Vagina (tissue), 2 donors: ENCODE measurements at regions not wholly inside any gene's neighbourhood (a gene's known extent, or its start where the extent isn't known, plus 50 kb on each side); places are given as distances from the start of the nearest gene placed in this dataset.

Experiments
- DNase-seq, 2 donors: peaks; one replicate each; pipeline ENCODE4 v3.0.0-alpha.2; 2017; ENCODE audit errors: extremely low spot score in 2 of 2
- H3K27ac ChIP-seq: fragments of 200-600 bp; sonication (generic); one replicate; pipeline ENCODE4 v1.5.1; 2019
- H3K27me3 ChIP-seq: fragments of 200-600 bp; sonication (generic); one replicate; pipeline ENCODE4 v1.5.1; 2019
- H3K36me3 ChIP-seq, 2 donors: fragments of 200-600 bp; sonication (generic); one replicate each; pipeline ENCODE4 v1.5.1; 2017 to 2019
- H3K4me1 ChIP-seq: fragments of 200-600 bp; sonication (generic); one replicate; pipeline ENCODE4 v1.5.1; 2019
- H3K4me3 ChIP-seq, 2 donors: fragments of 200-600 bp; sonication (generic); 1 replicate in 1 of 2; 2 replicates in 1 of 2; pipeline ENCODE4 v1.5.1; 2016 to 2019
- H3K9me3 ChIP-seq: fragments of 200-600 bp; sonication (generic); one replicate; pipeline ENCODE4 v1.5.1; 2019
- CTCF ChIP-seq, 3 experiments: fragments of 450-650 bp in 2 of 3; fragments of 200-600 bp in 1 of 3; sonication (generic) in 1 of 3; IDR thresholded peaks; one replicate each; pipeline ENCODE4 v1.5.1; 2017 to 2019; ENCODE audit warnings: antibody characterized with exemption in 3 of 3, mild to moderate bottlenecking in 2 of 3, moderate library complexity in 2 of 3
- POLR2A ChIP-seq, 2 donors: fragments of 450-650 bp; IDR thresholded peaks; one replicate each; pipeline ENCODE4 v1.6.1; 2017; ENCODE audit warnings: antibody characterized with exemption in 2 of 2, mild to moderate bottlenecking in 2 of 2, moderate library complexity in 2 of 2
- POLR2AphosphoS5 ChIP-seq, 2 donors: sonication (generic); formaldehyde crosslinking; IDR thresholded peaks; one replicate each; pipeline ENCODE4 v1.9.0; 2017; ENCODE audit warnings: antibody characterized with exemption in 2 of 2, mild to moderate bottlenecking in 2 of 2, low read depth in 1 of 2; ENCODE audit not compliant: insufficient read depth in 1 of 2
- intact Hi-C: fragments of 100-400 bp; cut with DNase I; formaldehyde crosslinking; loops from one replicate; pipeline ENCODE4 v1.15.1; 2023

- H3K4me1 ChIP-seq = no peaks in the 10 kb centered on the region
- no peaks in the 10 kb centered on the region for H3K27me3 ChIP-seq
- H3K27ac ChIP-seq = no peak overlapping the region
- no peaks in the 10 kb centered on the region for H3K36me3 ChIP-seq
- intact Hi-C loops = no loop called here
- TF ChIP-seq CTCF (IDR thresholded peaks at IDR 0.05) (no peak), POLR2AphosphoS5 (IDR thresholded peaks at IDR 0.05; ENCODE audit: insufficient read depth in 1 of 2, low read depth in 1 of 2) (no peak), POLR2A (IDR thresholded peaks at IDR 0.05) (no peak)
- no peak for DNase-seq
- no peak overlapping the region for H3K4me3 ChIP-seq
- no peaks in the 10 kb centered on the region for H3K9me3 ChIP-seq
These were observed 325.6 kb downstream of the SS18 start for GRCh38 chr18:25764777-25765176.

GRCh38 chr18:25759111-25759510, 331.3 kb downstream of the SS18 start:
- Histone ChIP-seq H3K9me3 (no peaks in the 10 kb centered on the region), H3K4me3 (no peak overlapping the region), H3K4me1 (no peaks in the 10 kb centered on the region), H3K27me3 (no peaks in the 10 kb centered on the region), H3K27ac (no peak overlapping the region), H3K36me3 (no peaks in the 10 kb centered on the region)
- intact Hi-C loops = no loop called here
- DNase-seq = no peak
- no peak for TF ChIP-seq CTCF (IDR thresholded peaks at IDR 0.05)
- TF ChIP-seq POLR2AphosphoS5 (IDR thresholded peaks at IDR 0.05; ENCODE audit: insufficient read depth in 1 of 2, low read depth in 1 of 2) = no peak
- no peak for TF ChIP-seq POLR2A (IDR thresholded peaks at IDR 0.05)

- intact Hi-C loops = no loop called here
- no peak for DNase-seq
- Histone ChIP-seq H3K27ac (no peak overlapping the region), H3K36me3 (no peaks in the 10 kb centered on the region), H3K27me3 (no peaks in the 10 kb centered on the region), H3K4me1 (no peaks in the 10 kb centered on the region), H3K4me3 (no peak overlapping the region), H3K9me3 (no peaks in the 10 kb centered on the region)
- TF ChIP-seq CTCF (IDR thresholded peaks at IDR 0.05) (no peak), POLR2A (IDR thresholded peaks at IDR 0.05) (no peak), POLR2AphosphoS5 (IDR thresholded peaks at IDR 0.05; ENCODE audit: insufficient read depth in 1 of 2, low read depth in 1 of 2) (no peak)
These were observed 346.7 kb downstream of the SS18 start for GRCh38 chr18:25743646-25744151.

GRCh38 chr18:25739376-25739775, 351.0 kb downstream of the SS18 start:
- Histone ChIP-seq H3K36me3 (no peaks in the 10 kb centered on the region), H3K9me3 (no peaks in the 10 kb centered on the region), H3K27ac (no peak overlapping the region), H3K4me3 (no peak overlapping the region), H3K4me1 (no peaks in the 10 kb centered on the region), H3K27me3 (no peaks in the 10 kb centered on the region)
- TF ChIP-seq POLR2AphosphoS5 (IDR thresholded peaks at IDR 0.05; ENCODE audit: insufficient read depth in 1 of 2, low read depth in 1 of 2) (no peak), POLR2A (IDR thresholded peaks at IDR 0.05) (no peak), CTCF (IDR thresholded peaks at IDR 0.05) (no peak)
- no peak for DNase-seq
- intact Hi-C loops = no loop called here

GRCh38 chr18:25737710-25738311, 352.6 kb downstream of the SS18 start:
- no peaks in the 10 kb centered on the region for H3K4me1 ChIP-seq
- H3K4me3 ChIP-seq = no peak overlapping the region
- TF ChIP-seq POLR2AphosphoS5 (IDR thresholded peaks at IDR 0.05; ENCODE audit: insufficient read depth in 1 of 2, low read depth in 1 of 2) (no peak), POLR2A (IDR thresholded peaks at IDR 0.05) (no peak), CTCF (IDR thresholded peaks at IDR 0.05) (no peak)
- intact Hi-C loops = no loop called here
- no peak for DNase-seq
- no peaks in the 10 kb centered on the region for H3K36me3 ChIP-seq
- no peak overlapping the region for H3K27ac ChIP-seq
- H3K9me3 ChIP-seq = no peaks in the 10 kb centered on the region
- no peaks in the 10 kb centered on the region for H3K27me3 ChIP-seq
